Vagina (tissue), 2 donors: ENCODE measurements at regions not wholly inside any gene's neighbourhood (a gene's known extent, or its start where the extent isn't known, plus 50 kb on each side); places are given as distances from the start of the nearest gene placed in this dataset.

Source experiments
- POLR2A ChIP-seq, 2 donors: fragments of 450-650 bp; IDR thresholded peaks; one replicate each; pipeline ENCODE4 v1.6.1; 2017; ENCODE audit warnings: antibody characterized with exemption in 2 of 2, mild to moderate bottlenecking in 2 of 2, moderate library complexity in 2 of 2
- TF ChIP-seq, protein P1 (sequence below), 3 experiments: fragments of 450-650 bp in 2 of 3; fragments of 200-600 bp in 1 of 3; sonication (generic) in 1 of 3; IDR thresholded peaks; one replicate each; pipeline ENCODE4 v1.5.1; 2017 to 2019; ENCODE audit warnings: antibody characterized with exemption in 3 of 3, mild to moderate bottlenecking in 2 of 3, moderate library complexity in 2 of 3

GRCh38 chr14:85867450-85867849, 337.5 kb downstream of the FLRT2 start:
- TF ChIP-seq, protein P1, sequence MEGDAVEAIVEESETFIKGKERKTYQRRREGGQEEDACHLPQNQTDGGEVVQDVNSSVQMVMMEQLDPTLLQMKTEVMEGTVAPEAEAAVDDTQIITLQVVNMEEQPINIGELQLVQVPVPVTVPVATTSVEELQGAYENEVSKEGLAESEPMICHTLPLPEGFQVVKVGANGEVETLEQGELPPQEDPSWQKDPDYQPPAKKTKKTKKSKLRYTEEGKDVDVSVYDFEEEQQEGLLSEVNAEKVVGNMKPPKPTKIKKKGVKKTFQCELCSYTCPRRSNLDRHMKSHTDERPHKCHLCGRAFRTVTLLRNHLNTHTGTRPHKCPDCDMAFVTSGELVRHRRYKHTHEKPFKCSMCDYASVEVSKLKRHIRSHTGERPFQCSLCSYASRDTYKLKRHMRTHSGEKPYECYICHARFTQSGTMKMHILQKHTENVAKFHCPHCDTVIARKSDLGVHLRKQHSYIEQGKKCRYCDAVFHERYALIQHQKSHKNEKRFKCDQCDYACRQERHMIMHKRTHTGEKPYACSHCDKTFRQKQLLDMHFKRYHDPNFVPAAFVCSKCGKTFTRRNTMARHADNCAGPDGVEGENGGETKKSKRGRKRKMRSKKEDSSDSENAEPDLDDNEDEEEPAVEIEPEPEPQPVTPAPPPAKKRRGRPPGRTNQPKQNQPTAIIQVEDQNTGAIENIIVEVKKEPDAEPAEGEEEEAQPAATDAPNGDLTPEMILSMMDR (IDR thresholded peaks at IDR 0.05), result no peak
- TF ChIP-seq POLR2A (IDR thresholded peaks at IDR 0.05), result no peak
